ENCODE measurements at regions not wholly inside any gene's neighbourhood (a gene's known extent, or its start where the extent isn't known, plus 50 kb on each side); places are given as distances from the start of the nearest gene placed in this dataset.

DNA sequence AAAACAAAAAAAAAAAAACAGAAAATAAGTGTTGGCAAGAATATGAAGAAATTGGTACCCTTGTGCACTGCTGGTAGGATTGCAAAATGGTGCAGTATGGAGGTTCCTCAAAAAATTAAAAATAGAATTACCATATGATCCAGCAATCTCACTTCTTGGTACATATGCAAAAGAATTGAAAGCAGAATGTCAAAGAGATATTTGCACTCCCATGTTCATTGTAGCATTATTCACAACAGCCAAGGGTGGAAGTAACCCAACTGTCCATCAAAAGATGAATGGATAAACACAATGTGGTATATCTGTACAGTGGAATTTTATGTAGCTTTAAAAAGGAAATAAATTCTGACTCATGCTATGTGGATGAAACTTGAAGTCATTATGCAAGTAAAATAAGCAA, 72.8 kb upstream of the POU3F3 start:
- TF ChIP-seq, protein P1, sequence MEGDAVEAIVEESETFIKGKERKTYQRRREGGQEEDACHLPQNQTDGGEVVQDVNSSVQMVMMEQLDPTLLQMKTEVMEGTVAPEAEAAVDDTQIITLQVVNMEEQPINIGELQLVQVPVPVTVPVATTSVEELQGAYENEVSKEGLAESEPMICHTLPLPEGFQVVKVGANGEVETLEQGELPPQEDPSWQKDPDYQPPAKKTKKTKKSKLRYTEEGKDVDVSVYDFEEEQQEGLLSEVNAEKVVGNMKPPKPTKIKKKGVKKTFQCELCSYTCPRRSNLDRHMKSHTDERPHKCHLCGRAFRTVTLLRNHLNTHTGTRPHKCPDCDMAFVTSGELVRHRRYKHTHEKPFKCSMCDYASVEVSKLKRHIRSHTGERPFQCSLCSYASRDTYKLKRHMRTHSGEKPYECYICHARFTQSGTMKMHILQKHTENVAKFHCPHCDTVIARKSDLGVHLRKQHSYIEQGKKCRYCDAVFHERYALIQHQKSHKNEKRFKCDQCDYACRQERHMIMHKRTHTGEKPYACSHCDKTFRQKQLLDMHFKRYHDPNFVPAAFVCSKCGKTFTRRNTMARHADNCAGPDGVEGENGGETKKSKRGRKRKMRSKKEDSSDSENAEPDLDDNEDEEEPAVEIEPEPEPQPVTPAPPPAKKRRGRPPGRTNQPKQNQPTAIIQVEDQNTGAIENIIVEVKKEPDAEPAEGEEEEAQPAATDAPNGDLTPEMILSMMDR (IDR thresholded peaks at IDR 0.05; ENCODE audit: low read length), result no peak
- no peak for TF ChIP-seq EZH2phosphoT487 (IDR thresholded peaks at IDR 0.05; ENCODE audit: low read length)

All from MM.1S (cell line).